Ovary (tissue), 7 donors: ENCODE measurements at regions not wholly inside any gene's neighbourhood (a gene's known extent, or its start where the extent isn't known, plus 50 kb on each side); places are given as distances from the start of the nearest gene placed in this dataset.

Experiments used
- DNase-seq, 5 donors: peaks; one replicate each; pipeline ENCODE4 v3.0.0-alpha.2; 2019 to 2020
- H3K27ac ChIP-seq, 2 donors: fragments of 200-600 bp; one replicate each; pipeline versions ENCODE4 v1.5.1 to v1.8.0; 2019 to 2022
- H3K27me3 ChIP-seq: fragments of 200-600 bp; one replicate; pipeline ENCODE4 v1.8.0; 2022
- H3K36me3 ChIP-seq: fragments of 200-600 bp; sonication (generic); one replicate; pipeline ENCODE4 v1.5.1; 2019
- H3K4me1 ChIP-seq: one replicate; pipeline ENCODE4 v1.8.1; 2013; ENCODE audit warnings: mild to moderate bottlenecking, moderate library complexity; ENCODE audit not compliant: insufficient read depth
- H3K4me3 ChIP-seq: fragments of 200-600 bp; sonication (generic); one replicate; pipeline ENCODE4 v1.5.1; 2017
- H3K9me3 ChIP-seq, 2 donors: fragments of 200-600 bp in 1 of 2; sonication (generic) in 1 of 2; one replicate each; pipeline versions ENCODE4 v1.5.1 to v1.8.1; 2013 to 2019; ENCODE audit warnings: mild to moderate bottlenecking in 1 of 2, moderate library complexity in 1 of 2
- EP300 ChIP-seq: sonication (generic); formaldehyde crosslinking; IDR thresholded peaks from one replicate; pipeline ENCODE4 v1.6.1; 2017; ENCODE audit warnings: antibody characterized with exemption
- POLR2A ChIP-seq: fragments of 450-650 bp; IDR thresholded peaks from one replicate; pipeline ENCODE4 v1.6.1; 2017; ENCODE audit warnings: antibody characterized with exemption, mild to moderate bottlenecking, moderate library complexity
- WGBS, 3 donors: extraction: QIAGEN DNeasy Blood & Tissue Kit in 1 of 3; methylation state at CpG; one replicate each; pipeline versions ENCODE4 v1.1.5 to v1.1.7; 2013 to 2017; 5-methylcytosine and 5-hydroxymethylcytosine counted together
- intact Hi-C, 4 donors: fragments of 100-400 bp; cut with DNase I; formaldehyde crosslinking; loops; one replicate each; pipeline versions ENCODE4 v1.11.0 to v1.15.1; 2022 to 2023
- TF ChIP-seq, protein P1 (sequence below), 3 donors: fragments of 450-650 bp in 2 of 3; fragments of 200-600 bp in 1 of 3; IDR thresholded peaks; one replicate each; pipeline versions ENCODE4 v1.5.1 to v1.8.0; 2016 to 2022; ENCODE audit warnings: antibody characterized with exemption in 3 of 3, mild to moderate bottlenecking in 1 of 3
- donor health status: DM: no; HTN: no; CAD: no; lungs with moderate emphysema.
- donor health status: DM: no; HTN: no; CAD: no.
- donor health status: Bipolar disorder and iron deficiency.
- donor health status: DM: no; HTN: no; CAD: no.
- donor health status: DM: yes; HTN: yes; CAD: no.

DNA sequence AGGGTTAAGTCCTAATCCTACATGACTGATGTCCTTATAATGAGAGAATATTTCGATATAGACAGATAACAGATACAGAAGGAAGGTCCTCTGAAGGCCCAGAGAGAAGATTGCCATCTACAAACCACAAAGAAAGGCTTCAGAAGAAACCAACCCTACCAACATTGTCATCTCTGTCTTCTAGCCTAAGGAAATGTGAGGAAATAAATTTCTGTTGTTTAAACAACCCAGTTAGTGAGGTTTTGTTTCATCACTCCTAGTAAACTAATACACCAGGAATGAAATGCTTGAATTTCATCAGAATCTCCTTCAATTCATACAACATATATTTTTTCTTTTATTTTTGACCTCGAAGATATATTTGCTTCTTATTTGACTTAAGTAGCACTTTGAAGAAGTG lies 1527.8 kb downstream of the STIM2 start:
- Histone ChIP-seq H3K4me1 (no peaks in the 10 kb centered on the region), H3K36me3 (no peaks in the 10 kb centered on the region), H3K27ac (no peak overlapping the region), H3K27me3 (no peaks in the 10 kb centered on the region), H3K4me3 (no peak overlapping the region), H3K9me3 (no peaks in the 10 kb centered on the region)
- TF ChIP-seq, protein P1, sequence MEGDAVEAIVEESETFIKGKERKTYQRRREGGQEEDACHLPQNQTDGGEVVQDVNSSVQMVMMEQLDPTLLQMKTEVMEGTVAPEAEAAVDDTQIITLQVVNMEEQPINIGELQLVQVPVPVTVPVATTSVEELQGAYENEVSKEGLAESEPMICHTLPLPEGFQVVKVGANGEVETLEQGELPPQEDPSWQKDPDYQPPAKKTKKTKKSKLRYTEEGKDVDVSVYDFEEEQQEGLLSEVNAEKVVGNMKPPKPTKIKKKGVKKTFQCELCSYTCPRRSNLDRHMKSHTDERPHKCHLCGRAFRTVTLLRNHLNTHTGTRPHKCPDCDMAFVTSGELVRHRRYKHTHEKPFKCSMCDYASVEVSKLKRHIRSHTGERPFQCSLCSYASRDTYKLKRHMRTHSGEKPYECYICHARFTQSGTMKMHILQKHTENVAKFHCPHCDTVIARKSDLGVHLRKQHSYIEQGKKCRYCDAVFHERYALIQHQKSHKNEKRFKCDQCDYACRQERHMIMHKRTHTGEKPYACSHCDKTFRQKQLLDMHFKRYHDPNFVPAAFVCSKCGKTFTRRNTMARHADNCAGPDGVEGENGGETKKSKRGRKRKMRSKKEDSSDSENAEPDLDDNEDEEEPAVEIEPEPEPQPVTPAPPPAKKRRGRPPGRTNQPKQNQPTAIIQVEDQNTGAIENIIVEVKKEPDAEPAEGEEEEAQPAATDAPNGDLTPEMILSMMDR (IDR thresholded peaks at IDR 0.05) = no peak
- TF ChIP-seq POLR2A (no peak), EP300 (no peak)
- WGBS, 3 donors = 86 to 88% (median 87%) methylated on average over 2 of the region's 2 CpGs
- DNase-seq = no peak
- intact Hi-C loops = no loop called here

DNA sequence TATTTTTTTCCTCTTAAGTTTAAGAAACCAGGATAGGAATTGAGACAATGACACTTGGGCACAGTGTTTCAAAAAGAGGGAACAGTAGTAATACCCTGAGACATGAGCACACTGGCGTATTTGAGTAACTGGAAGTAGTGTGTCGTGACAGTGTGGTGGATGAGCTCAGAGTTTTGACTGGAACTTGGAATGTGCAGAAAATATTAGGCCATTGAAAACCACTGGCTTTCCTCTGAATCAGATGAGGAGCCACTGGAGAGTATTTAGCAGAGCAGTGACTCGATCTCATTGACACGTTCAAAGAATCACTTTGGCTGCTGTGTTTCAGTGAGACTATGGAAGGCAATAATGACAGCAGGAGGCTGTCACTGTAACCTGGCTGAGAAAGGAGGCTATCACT lies 1531.2 kb downstream of the STIM2 start:
- Histone ChIP-seq H3K27ac (no peak overlapping the region), H3K4me3 (no peak overlapping the region), H3K4me1 (no peaks in the 10 kb centered on the region), H3K9me3 (no peaks in the 10 kb centered on the region), H3K27me3 (no peaks in the 10 kb centered on the region), H3K36me3 (no peaks in the 10 kb centered on the region)
- intact Hi-C loops = no loop called here
- TF ChIP-seq EP300 = no peak
- TF ChIP-seq, protein P1 (IDR thresholded peaks at IDR 0.05) = no peak
- no peak for TF ChIP-seq POLR2A
- DNase-seq = no peak
- 75 to 84% (median 84%) methylated on average over 4 of the region's 4 CpGs for WGBS, 3 donors

DNA sequence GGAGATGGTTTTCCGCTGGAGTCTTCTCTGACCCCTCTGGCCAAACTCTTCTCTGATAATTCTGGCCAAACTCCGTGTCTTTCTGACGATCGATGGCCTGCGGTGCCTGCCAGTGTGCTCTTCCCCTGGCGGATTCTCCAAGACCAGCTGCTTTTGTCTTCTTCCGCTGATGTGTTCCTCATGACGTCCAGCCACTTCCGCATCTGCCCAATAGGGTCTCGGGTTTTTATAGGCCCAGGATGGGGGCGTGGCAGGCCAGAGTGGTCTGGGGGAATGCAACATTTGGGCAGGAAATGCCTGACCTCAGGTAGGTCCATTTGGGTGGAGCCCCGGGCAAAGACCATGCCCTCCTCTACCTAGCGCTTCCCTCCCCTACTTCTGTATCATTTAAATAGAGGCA lies 1542.1 kb downstream of the STIM2 start:
- intact Hi-C loops = no loop called here
- H3K27ac ChIP-seq = no peak overlapping the region
- no peaks in the 10 kb centered on the region for H3K27me3 ChIP-seq
- no peak for DNase-seq
- no peaks in the 10 kb centered on the region for H3K9me3 ChIP-seq
- no peak overlapping the region for H3K4me3 ChIP-seq
- no peaks in the 10 kb centered on the region for H3K4me1 ChIP-seq
- TF ChIP-seq, protein P1 (IDR thresholded peaks at IDR 0.05) = no peak
- TF ChIP-seq EP300 = no peak
- no peak for TF ChIP-seq POLR2A
- H3K36me3 ChIP-seq = no peaks in the 10 kb centered on the region
- 94 to 99% (median 96%) methylated on average over 13 of the region's 13 CpGs for WGBS, 3 donors

DNA sequence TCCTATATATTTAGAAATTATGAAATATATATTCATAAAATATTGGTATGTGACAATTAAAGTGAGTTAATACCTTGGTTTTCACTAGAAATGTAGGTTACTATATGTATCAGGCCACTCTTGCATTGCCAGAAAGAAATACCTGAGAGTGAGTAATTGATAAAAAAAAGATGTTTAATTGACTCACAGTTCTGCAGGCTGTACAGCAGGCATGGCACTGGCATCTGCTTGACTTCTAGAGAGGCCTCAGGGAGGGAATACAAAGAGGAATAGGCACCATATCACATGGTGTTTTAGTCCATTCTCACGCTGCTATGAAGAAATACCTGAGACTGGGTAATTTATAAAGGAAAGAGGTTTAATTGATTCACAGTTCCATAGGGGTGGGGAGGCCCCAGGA lies 1560.6 kb downstream of the STIM2 start:
- DNase-seq = no peak
- H3K27me3 ChIP-seq = no peaks in the 10 kb centered on the region
- no peaks in the 10 kb centered on the region for H3K9me3 ChIP-seq
- intact Hi-C loops = no loop called here
- TF ChIP-seq POLR2A = no peak
- TF ChIP-seq, protein P1 (IDR thresholded peaks at IDR 0.05) = no peak
- no peak for TF ChIP-seq EP300
- no peaks in the 10 kb centered on the region for H3K4me1 ChIP-seq
- WGBS, 3 donors = 84 to 97% (median 92%) methylated on average over 1 of the region's 1 CpG
- no peaks in the 10 kb centered on the region for H3K36me3 ChIP-seq
- no peak overlapping the region for H3K4me3 ChIP-seq
- H3K27ac ChIP-seq = no peak overlapping the region

DNA sequence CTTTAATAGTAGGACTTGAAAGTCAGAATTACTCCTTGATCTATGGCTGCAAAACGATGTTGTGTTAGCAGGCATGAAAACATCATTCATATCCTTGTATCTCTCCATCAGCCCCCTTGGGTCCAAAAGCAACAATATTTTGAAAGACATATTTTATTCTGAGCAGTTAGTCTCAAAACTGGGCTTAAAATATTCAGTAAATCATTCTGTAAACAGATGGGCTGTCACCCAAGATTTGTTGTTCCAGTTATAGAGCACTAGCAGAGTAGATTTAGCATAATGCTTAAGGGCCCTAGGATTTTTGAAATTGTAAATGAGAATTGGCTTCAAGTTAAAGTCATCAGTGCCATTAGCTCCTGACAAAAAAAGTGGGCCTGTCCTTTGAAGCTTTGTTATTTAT lies 1565.6 kb downstream of the STIM2 start:
- intact Hi-C loops = no loop called here
- Histone ChIP-seq H3K36me3 (no peaks in the 10 kb centered on the region), H3K9me3 (no peaks in the 10 kb centered on the region), H3K4me1 (no peaks in the 10 kb centered on the region), H3K4me3 (no peak overlapping the region), H3K27ac (no peak overlapping the region), H3K27me3 (no peaks in the 10 kb centered on the region)
- TF ChIP-seq EP300 (no peak), POLR2A (no peak)
- TF ChIP-seq, protein P1 (IDR thresholded peaks at IDR 0.05) = no peak
- 55 to 64% (median 62%) methylated on average over 1 of the region's 1 CpG for WGBS, 3 donors
- no peak for DNase-seq
